ENCODE measurements at regions not wholly inside any gene's neighbourhood (a gene's known extent, or its start where the extent isn't known, plus 50 kb on each side); places are given as distances from the start of the nearest gene placed in this dataset.

GRCh38 chr7:69162326-69162725 is 435.9 kb upstream of the AUTS2 start:
- no peak for DNase-seq (ENCODE audit: low read depth)

- DNase-seq (ENCODE audit: low read depth) = no peak
Measured at GRCh38 chr7:69162931-69163670, 435.2 kb upstream of the AUTS2 start.

- DNase-seq (ENCODE audit: low read depth) = no peak
Measured at GRCh38 chr7:69166979-69167516, 431.2 kb upstream of the AUTS2 start.

DNA sequence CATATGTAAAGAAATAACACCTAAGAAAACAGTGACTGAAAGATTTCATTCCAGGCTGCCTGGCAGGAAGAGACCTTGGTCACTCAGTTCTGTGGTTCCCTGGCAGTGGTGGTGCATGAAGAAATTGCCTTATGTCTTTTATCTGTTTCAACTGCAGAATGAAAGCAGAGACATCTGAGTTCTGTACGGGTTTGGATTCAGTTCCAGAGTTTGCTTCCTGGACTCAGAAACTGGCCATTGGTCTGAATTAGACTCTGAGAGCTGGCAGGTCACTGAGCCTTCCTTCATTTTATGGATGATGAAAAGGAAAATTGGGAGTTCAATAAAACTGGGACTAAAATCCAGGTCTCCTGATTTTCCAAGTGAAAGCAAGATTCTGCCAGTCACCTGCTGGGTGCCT is 428.9 kb upstream of the AUTS2 start:
- DNase-seq (ENCODE audit: low read depth) = no peak

- no peak for DNase-seq (ENCODE audit: low read depth)
Measured at GRCh38 chr7:69172357-69173077, 425.8 kb upstream of the AUTS2 start.

DNA sequence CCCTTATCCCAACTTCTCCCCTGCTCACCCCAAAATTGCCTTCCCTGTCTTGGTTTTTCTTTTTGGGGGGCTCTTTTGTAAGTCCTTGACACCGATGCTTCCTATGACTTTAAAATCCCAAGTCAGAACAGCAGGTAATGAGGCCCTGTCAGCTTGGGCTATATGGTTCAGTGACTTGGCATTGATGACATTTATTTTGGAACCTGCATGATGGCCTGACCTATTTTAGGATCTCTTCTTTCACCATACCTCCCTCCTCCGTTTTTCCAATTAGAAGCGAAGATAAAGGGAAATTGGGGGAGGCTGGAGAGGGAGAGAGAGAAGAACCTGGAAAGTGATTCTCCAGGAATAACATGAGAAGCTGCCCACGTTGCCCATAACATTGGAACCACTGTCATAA is 424.9 kb upstream of the AUTS2 start:
- no peak for DNase-seq (ENCODE audit: low read depth)

- no peak for DNase-seq (ENCODE audit: low read depth)
Measured at GRCh38 chr7:69173846-69174245, 424.4 kb upstream of the AUTS2 start.

- no peak for DNase-seq (ENCODE audit: low read depth)
Measured at GRCh38 chr7:69176841-69177240, 421.4 kb upstream of the AUTS2 start.

DNA sequence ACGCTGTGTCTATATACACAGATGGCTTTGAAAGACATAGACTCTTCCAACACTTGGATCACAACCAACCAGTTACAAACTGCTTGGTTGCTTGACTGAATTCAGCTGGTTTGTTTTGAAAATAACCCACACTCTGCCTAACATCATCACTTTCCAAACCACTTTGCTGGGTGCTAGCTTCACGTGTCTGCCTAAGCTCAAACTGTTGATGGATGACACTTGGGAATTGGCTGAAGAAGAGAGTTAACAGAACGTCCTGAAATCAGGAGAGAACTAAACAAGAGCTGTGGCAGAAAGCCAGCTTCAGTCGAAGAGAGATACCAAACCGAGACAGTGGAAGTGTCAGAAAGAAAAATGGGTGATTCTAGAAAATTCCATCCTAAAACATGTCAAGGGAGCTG is 420.8 kb upstream of the AUTS2 start:
- DNase-seq (ENCODE audit: low read depth) = no peak

- DNase-seq (ENCODE audit: low read depth) = no peak
Measured at GRCh38 chr7:69177941-69178494, 420.3 kb upstream of the AUTS2 start.

GRCh38 chr7:69180662-69181061 is 417.6 kb upstream of the AUTS2 start:
- DNase-seq (ENCODE audit: low read depth) = no peak

DNA sequence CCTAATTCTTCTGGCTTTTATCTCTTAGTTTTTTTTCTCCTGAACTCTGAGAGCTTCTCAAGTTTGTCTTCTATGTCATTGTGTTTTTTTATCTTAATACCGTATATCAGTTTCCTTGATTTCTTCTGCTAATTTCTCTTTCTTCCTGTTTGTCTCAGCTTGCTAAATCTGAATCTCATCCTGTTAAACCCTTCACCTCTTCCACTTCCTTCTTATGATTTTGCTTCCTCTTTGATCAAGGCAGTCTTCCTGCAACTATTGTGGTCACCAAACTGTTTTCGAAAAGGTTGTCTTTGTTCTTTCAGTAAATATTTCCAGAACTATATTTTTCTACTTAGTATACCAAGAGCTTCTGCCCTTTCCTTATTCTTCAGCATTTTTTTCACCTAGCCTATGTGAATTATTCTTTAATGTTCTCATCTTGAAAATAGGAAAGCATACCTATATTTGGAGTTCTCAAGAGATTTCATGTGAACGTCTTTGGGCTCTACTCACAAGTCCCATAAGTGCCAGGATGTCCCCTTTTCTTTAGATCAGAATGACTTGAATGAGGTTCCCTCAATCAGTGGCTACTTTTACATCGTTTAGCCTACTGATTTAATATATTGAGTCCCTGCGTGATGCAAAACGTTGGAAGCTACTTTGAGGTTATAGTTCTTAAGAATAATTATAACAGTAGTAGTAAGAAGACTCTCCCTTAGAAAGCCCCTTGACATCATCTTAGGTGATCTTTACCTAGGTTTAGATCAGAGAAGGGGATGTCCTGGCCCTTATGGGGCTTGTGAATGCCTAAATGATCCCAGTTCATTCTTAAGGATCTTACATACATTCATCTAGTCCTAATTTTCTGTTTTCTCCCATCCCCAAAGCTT is 415.4 kb upstream of the AUTS2 start:
- DNase-seq (ENCODE audit: low read depth) = no peak

GRCh38 chr7:69184339-69184738 is 413.9 kb upstream of the AUTS2 start:
- DNase-seq (ENCODE audit: low read depth) = no peak

DNA sequence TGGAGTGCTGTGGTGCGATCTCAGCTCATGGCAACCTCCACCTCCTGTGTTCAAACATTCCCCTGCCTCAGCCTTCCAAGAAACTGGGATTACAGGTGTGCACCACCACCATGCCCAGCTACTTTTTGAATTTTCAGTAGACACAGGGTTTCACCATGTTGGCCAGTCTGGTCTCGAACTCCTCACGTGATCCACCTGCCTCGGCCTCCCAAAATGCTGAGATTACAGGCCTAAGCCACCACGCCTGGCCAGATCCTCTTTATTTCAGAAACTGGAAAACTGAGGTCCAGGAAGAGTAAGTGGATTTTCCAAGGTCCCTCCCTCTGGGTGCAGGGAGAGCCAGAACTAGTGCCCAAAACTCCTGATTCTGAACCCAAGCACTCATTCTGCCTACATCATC is 413.1 kb upstream of the AUTS2 start:
- no peak for DNase-seq (ENCODE audit: low read depth)

- no peak for DNase-seq (ENCODE audit: low read depth)
Measured at GRCh38 chr7:69186974-69187373, 411.3 kb upstream of the AUTS2 start.

DNA sequence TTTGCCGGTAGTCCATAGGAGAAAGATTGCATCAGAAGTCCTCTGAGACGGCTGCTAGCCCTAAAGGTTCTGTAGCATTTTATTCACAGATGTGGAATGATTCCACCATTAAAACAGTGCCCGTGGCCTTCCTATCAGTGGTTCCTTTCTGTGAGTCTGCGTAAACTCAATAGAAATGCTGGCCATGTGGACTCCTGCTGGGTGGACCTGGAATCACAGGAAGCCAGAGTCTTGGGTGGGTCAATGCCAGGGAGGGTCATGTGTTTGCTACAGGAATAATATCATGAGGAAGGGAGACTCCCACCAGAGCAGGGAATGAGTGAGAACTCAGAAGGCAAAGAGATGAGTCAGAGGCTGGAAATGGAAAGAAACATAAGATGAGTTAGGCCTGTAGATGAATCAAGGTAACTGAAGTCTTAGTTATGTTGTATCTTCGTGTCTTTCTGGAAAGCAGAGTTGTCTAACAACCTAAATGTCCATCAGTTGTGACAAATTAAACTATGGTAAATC is 410.4 kb upstream of the AUTS2 start:
- no peak for DNase-seq (ENCODE audit: low read depth)

GRCh38 chr7:69189406-69189805 is 408.9 kb upstream of the AUTS2 start:
- no peak for DNase-seq (ENCODE audit: low read depth)

DNA sequence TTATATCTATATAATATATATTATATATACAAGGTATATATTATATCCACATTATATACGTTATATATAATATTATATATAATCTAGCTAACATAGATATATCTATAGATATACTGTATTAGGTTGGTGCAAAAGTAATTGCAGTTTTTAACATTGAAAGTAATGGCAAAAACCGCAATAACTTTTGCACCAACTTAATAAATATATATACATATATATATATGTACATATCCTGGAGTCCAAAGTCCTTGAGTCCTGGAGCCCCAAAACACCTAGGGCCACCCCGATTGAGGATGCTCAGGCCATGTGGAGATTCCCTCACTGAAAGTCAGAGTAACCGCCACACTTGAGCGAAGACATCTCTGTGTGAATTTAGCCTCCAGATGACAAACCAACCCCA is 408.2 kb upstream of the AUTS2 start:
- no peak for DNase-seq (ENCODE audit: low read depth)

DNA sequence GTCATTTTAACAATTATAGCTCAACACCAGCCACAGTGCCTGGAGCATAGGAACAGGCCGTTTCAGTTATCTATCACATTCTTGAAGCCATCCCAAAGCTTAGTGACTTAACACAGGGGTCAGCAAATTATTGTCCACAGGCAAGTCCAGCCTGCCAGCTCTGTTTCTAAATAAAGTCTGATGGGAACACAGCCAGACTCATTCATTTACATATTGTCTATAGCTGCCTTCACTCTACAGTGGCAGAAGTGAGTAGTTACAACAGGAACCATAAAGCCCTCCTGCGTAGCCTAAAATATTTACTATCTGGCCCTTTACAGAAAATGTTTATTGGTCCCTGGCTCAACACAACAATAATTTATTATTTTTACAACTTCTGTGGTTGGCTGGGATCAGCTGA is 407.5 kb upstream of the AUTS2 start:
- no peak for DNase-seq (ENCODE audit: low read depth)

DNA sequence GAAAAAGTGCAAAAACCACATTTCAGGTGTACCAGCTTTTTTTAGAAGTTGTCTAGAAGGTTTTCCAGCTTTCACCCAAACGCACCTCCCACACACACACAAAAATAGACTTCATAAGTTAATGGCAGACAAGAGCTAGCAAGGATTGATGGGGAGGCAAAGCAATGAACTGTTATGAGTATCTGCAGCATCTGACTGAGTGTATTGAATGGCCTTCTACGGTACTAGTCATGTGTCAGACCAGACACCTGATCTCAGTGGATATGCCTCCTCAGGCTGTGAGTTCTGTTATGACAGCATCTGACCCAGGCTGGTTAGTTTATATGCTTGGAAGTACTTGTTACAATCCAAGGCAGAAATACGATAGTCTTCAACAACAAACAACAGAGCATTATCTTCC is 406.1 kb upstream of the AUTS2 start:
- no peak for DNase-seq (ENCODE audit: low read depth)

- DNase-seq (ENCODE audit: low read depth) = no peak
Measured at GRCh38 chr7:69193061-69193460, 405.2 kb upstream of the AUTS2 start.

DNA sequence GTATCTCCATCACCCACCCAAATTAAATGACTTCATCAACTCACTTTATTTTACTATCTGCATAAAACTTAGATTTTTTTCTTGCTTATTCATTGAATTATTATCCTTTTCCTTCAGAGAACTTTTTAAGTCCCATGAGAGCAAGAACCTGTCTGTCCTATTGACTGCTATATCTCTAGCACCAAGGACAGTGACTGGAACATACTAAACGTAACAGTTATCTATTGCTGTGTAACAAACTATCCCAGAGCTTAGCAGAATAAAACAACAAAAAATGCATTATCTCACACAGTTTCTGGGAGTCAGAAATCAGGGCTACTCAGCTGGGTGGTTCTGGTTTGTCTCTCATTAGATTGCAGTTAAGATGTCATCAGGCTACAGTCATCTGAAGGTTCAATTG is 401.7 kb upstream of the AUTS2 start:
- no peak for DNase-seq (ENCODE audit: low read depth)

Measured in stimulated activated CD8-positive, alpha-beta memory T cell treated with anti-CD3 and anti-CD28 coated beads, Interleukin-15, amount 100 ng/mL, for 1 hour (primary cell).